ENCODE measurements at regions not wholly inside any gene's neighbourhood (a gene's known extent, or its start where the extent isn't known, plus 50 kb on each side); places are given as distances from the start of the nearest gene placed in this dataset.
"Not testable (repeated sequence)": the region's sequence is repeated elsewhere in the genome, so short reads cannot be mapped to it uniquely, and the experiment has no call there.

- in situ Hi-C loops (cut with HindIII; ENCODE audit: low sequenced_read_pairs) = no loop called here
Observed at GRCh38 chr6:19369785-19370184, 467.4 kb upstream of the ID4 start.

DNA sequence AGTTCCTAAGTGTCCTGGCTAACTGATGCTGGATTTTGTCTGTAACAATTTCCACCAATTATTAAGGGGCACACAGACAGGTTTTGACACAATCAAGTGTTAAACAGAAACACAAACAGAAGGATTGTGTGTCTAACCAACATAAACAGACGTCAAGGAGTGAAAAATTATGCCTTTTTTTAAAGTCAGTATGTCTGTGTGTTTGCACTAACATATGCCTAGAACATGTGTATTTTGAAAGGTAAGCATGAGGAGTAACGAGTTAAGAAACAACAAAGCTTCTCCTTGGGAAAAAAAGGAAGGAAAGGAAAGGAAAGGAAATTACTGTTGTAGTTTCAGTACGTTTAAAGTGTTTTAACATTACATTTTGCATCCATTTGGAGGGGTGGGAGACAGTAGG, 466.3 kb upstream of the ID4 start:
- in situ Hi-C loops (cut with HindIII; ENCODE audit: low sequenced_read_pairs) = no loop called here

DNA sequence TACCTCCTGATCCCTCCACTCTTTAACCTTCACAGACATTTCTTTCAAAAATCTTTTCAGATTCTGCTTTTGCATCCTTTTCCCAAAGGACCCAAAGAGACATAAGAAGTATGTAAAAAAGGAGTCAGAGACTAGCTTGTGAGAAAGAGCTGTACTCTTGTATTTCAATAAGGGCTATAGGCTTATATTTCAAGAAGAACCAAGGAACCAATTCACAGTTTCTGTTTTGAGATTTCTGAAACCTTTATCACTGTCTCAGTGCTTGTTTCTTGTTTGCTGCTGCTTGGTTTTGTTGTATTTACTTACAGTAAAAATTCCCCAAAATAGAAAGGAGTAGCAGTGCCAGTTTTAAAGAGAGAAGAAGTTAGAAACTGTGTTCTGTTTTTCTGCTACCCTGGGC, 461.6 kb upstream of the ID4 start:
- in situ Hi-C loops (cut with HindIII; ENCODE audit: low sequenced_read_pairs) = no loop called here

- in situ Hi-C loops (cut with HindIII; ENCODE audit: low sequenced_read_pairs) = no loop called here
Observed at GRCh38 chr6:19377722-19378121, 459.4 kb upstream of the ID4 start.

DNA sequence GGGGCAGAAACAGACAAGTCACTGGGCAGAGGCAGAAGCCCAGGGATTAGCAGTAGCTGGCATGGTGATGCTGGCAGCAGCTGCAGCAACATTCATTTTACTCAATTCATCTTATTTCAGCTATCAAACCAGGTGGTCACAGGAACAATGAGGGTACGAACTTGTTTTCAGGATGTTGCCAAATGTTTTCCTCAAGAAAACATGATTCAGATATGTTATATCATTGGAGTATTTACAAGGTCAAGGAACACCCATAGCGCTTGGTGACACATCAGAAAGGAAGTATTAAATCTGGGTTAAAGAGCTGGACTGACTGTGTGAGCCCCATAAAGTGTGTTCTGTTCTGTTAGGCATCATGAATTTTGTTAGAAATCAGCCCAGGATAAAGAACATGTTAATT, 456.9 kb upstream of the ID4 start:
- in situ Hi-C loops (cut with HindIII; ENCODE audit: low sequenced_read_pairs) = no loop called here

DNA sequence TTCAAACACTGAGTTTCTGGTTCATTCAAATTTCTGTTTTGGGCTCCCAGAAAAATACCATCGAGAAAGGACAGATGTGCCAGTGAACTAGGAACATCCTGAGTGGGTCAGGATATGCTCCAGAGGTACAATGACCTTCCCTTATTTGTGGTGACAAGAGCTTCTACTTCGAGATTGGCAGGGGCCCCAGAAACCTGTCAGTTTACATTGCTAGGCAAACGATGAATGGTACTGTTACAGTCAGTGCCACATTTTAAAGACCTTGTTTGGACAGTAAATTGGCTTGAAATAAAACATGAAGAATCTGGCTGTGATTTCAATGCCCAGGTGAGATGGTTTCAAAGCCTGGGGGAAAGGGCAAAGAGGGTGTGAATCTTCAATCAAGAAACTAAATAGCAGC, 454.5 kb upstream of the ID4 start:
- in situ Hi-C loops (cut with HindIII; ENCODE audit: low sequenced_read_pairs) = no loop called here

DNA sequence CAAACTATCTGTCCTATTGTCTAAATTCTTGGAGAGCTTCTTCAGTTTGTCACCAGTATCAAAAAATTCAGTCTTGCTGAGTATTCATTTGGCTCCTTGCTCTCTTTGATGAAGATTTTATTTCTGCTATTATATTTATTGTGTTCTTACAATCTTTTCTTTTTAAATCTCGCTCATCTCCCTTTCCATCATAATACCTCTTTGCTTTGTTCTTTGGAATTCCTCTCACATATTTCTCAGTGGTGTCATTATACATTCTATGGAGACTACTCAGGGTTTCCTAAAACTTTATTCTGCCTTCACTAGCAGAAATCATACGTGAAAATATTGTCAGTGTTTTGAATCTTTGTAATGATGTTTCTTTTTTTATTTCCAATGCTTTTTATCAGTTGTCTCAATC, 445.2 kb upstream of the ID4 start:
- in situ Hi-C loops (cut with HindIII; ENCODE audit: low sequenced_read_pairs) = no loop called here

DNA sequence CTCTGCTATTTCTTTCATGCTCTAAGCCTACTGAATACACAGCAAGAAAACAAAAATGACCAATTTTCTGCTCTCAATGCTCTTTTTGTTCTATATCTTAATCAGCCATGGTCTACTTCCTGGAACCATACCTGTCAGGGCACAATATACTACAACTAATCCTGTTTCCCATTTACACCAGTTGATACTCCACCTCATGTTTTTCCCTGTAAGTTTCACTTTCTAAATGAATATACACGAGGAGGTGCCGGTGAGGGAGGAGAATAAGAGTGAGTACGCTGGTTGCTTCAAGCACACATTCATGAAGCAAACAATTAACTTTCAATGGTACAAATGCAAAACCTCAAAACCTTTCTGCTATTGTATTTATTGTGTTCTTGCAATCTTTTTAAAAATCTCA, 443.1 kb upstream of the ID4 start:
- in situ Hi-C loops (cut with HindIII; ENCODE audit: low sequenced_read_pairs) = no loop called here

DNA sequence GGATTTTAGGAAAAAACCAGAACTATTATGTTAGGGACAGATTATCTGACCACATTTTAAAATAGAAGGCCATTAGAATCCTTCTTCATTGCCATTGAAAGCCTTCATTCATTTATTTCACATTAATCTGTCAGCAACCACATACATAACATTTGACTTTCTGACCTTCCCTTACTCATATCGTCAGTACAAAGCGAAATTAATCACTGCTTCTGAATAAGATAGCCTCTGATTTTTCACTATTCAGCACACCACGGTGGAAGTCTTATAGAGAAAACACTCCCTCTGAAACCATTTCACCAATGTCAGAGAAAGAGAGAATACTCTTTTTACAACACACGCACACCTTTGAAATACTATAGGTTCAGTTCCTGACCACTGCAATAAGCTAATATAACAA, 442.5 kb upstream of the ID4 start:
- in situ Hi-C loops (cut with HindIII; ENCODE audit: low sequenced_read_pairs) = no loop called here

GRCh38 chr6:19395316-19395715, 441.9 kb upstream of the ID4 start:
- in situ Hi-C loops (cut with HindIII; ENCODE audit: low sequenced_read_pairs) = no loop called here

DNA sequence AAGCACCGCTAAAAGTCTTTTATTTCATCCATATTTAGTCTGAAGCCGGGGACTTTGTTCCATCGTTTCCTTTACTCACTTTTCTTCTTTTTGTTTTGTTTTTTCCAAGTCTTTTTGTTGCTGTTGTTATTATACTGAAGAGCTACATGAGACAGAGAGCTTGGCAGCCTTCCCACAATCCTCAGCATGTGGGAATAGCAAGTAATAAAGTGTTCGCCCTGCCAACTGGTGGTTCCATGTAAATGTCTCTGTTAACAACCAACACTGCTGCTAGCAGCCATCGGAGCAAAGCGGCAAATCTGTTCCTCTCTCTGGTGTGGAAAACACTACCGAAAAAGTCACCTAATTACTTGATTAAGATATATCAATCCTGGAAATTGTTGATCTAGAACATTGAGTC, 437.8 kb upstream of the ID4 start:
- in situ Hi-C loops (cut with HindIII; ENCODE audit: low sequenced_read_pairs) = no loop called here

DNA sequence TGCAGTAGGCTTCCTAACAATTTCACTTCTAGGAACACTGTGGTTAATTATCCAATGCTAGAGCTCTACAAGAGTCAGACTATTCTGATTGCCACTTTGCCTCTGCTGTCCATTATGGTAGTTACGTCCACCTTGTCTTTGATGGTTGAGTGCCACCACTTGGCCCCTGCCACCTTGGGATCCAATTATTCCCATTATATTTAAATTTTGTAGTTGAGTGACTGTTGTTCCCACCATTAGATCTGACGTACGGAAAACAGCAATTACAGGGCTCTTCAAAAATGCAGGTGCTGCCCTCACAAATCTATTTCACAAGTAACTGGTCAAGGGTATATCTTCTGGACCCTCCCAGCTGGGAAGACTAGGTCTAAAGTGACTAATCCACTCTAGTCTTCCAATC, 432.3 kb upstream of the ID4 start:
- in situ Hi-C loops (cut with HindIII; ENCODE audit: low sequenced_read_pairs) = not testable (repeated sequence)

- in situ Hi-C loops (cut with HindIII; ENCODE audit: low sequenced_read_pairs) = no loop called here
Observed at GRCh38 chr6:19408331-19408730, 428.8 kb upstream of the ID4 start.

DNA sequence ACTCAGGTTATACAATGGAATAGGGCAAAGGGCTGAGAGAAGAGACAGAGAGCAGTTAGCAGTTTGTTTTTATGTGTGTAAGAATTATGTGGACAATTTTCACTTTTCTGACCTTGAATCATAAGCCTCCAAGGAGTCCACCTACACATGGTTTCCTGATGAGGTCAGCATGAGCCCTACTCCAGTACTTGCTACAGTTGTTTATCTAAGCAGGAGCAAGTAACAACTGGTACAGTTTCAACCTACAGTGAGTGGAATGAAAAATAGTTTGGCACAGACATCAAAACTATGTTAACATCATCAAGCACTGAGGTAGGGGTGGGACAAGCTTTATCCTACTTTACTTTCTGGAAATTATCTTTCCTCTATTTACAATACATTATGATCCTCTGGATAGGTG, 426.7 kb upstream of the ID4 start:
- in situ Hi-C loops (cut with HindIII; ENCODE audit: low sequenced_read_pairs) = loop anchor here (5.0 kb wide), 1 partner anchor 42 kb away; no protein-coding TSS in a partner anchor

- in situ Hi-C loops (cut with HindIII; ENCODE audit: low sequenced_read_pairs) = loop anchor here (5.0 kb wide), 1 partner anchor 39 kb away; no protein-coding TSS in a partner anchor
Observed at GRCh38 chr6:19413323-19413722, 423.8 kb upstream of the ID4 start.

DNA sequence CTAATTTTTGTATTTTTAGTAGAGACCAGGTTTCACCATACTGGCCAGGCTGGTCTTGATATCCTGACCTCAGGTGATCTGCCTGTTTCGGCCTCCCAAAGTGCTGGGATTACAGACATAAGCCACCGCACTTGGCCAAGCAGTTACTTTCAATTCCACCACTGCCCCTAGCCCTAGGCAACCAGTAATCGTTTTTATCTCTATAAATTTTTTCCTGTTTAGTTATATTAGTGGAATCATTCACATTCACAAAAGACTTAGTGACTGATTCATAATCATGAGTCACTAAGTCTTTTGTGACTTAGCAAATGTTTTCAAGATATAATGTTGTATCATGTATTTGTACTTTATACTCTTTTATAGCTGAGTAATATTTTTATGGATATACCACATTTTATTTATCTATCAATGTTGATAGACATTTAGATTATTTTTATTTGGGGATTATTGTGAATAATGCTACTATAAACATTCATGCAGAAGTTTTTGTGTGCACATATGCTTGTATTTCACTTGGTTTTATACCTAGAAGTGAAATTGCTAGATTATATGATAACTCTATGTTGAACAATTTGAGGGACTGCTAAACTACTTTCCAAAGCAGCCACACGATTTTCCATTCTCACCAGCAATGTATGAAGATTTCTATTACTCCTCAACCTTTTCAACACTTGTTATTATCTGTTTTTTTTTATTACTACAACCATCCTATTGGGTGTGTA, 421.4 kb upstream of the ID4 start:
- in situ Hi-C loops (cut with HindIII; ENCODE audit: low sequenced_read_pairs) = no loop called here

- in situ Hi-C loops (cut with HindIII; ENCODE audit: low sequenced_read_pairs) = no loop called here
Observed at GRCh38 chr6:19416811-19417210, 420.4 kb upstream of the ID4 start.

- in situ Hi-C loops (cut with HindIII; ENCODE audit: low sequenced_read_pairs) = no loop called here
Observed at GRCh38 chr6:19417713-19418112, 419.5 kb upstream of the ID4 start.

GRCh38 chr6:19424853-19425252, 412.3 kb upstream of the ID4 start:
- in situ Hi-C loops (cut with HindIII; ENCODE audit: low sequenced_read_pairs) = no loop called here

- in situ Hi-C loops (cut with HindIII; ENCODE audit: low sequenced_read_pairs) = no loop called here
Observed at GRCh38 chr6:19427548-19427947, 409.6 kb upstream of the ID4 start.

- in situ Hi-C loops (cut with HindIII; ENCODE audit: low sequenced_read_pairs) = no loop called here
Observed at GRCh38 chr6:19432966-19433498, 404.1 kb upstream of the ID4 start.

GRCh38 chr6:19434065-19434464, 403.1 kb upstream of the ID4 start:
- in situ Hi-C loops (cut with HindIII; ENCODE audit: low sequenced_read_pairs) = no loop called here

DNA sequence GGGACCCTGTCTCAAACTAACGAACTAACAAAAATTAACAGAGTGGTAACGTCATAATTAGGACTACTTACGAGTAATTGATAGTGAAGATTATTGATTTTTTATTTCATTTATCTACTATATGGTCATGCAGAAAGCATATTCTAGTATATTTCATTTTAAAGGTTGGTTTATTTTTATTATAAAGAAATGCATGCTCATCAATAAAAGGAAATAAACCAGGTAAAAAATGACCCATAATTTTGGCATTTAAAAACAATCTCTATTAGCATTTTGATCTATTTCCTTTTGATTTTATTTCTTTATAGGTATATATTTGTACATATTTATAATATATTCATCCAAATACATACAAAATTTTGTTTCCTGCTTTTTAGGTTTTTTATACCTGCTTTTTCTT, 401.4 kb upstream of the ID4 start:
- in situ Hi-C loops (cut with HindIII; ENCODE audit: low sequenced_read_pairs) = no loop called here
